GM19099 (cell line): ENCODE measurements at regions not wholly inside any gene's neighbourhood (a gene's known extent, or its start where the extent isn't known, plus 50 kb on each side); places are given as distances from the start of the nearest gene placed in this dataset.

ENCODE experiments used
- POLR2A ChIP-seq: IDR thresholded peaks from 3 replicates; pipeline ENCODE4 v1.6.1; 2011; ENCODE audit warnings: low read depth; ENCODE audit not compliant: insufficient read length; ENCODE audit errors: extremely low read depth

DNA sequence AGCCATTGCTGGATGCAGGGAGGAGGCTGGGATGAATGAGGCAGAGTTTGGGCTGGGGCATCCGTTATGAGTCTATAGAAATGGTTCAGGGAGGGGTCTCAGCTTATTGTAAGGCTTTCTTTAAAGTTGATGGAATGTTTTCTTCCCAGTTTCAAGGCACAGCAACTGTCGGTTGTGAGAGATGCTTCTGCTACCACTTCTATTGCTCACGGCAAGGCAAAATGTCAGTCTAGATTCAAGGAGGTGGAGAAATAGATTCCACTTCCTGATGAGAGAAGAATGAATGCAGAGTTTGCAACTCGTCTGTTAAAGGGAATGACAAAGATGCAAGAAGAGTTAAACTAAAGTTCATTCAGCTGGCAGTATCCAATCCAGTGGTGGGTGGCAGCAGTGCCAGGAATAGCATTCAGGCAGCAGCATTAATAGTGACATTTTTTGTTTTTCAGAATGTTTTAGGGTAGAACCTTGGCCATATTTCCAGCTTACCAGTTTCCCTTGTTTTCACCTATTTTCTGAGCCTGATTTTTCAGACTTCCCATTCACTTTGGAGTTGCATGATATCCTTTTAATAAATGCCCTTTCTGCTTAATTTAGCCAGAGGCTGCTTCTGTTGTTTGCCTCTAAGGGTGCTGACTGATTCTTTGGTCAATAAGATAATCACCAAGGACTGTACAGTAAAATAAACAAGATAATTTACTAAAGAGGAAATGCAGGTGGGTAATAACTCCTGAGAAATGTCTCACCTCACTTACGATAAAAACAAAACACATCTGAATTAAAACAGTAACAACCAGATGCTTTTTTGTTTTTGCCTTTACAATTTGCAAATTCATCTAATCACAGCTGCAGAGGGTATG, 138.4 kb downstream of the RPIA start:
- TF ChIP-seq POLR2A: no peak

- no peak for TF ChIP-seq POLR2A
Observed at GRCh38 chr2:88831071-88831791, 139.8 kb downstream of the RPIA start.

DNA sequence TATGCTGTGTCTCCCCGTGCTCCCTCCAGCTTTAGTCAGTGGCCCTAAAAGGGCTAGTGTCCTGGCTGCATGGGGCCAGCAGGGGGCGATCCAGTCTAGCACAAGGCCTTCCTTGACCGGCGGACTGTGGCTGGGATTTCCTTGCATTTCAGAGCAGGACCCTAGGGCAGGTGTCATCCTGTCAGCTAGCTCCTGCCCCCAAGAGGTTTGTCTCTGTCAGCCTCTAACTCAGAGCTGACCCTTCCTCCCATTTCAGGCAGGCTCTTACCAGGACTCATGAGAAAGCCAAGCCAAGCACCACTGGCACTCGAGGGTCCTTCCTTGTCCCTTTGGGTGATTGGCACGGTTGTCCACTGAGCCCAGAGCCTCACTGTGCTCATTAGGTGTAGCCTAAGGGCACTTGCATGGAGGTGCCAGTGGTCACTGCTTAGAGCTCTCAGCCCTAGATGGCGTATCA, 140.3 kb downstream of the RPIA start:
- TF ChIP-seq POLR2A: peak; percentile 68

- TF ChIP-seq POLR2A: peak; percentile 65
Observed at GRCh38 chr2:88832311-88832991, 141.0 kb downstream of the RPIA start.

- no peak for TF ChIP-seq POLR2A
Observed at GRCh38 chr2:88832992-88833389, 141.5 kb downstream of the RPIA start.

DNA sequence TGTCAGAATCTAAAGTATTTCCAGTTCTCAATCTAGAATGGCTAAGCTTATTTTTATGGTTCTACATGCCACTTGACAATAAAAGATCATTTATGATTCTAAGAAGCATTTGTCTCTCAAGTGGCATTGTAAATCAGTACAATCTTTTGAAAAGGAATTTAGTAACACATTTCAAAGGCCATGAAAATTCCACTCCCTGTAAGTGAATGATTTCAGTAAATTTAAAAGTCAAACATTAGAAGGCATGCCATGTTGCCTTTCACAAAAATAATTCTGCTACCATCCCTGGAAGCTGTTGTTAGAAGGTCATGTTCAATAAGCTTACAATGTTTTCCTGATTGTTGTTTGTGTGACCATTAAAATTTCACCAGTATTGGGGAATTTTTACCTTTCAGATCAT, 142.9 kb downstream of the RPIA start:
- peak; percentile 40 for TF ChIP-seq POLR2A

- no peak for TF ChIP-seq POLR2A
Observed at GRCh38 chr2:88834866-88835265, 143.4 kb downstream of the RPIA start.

GRCh38 chr2:88835726-88836125, 144.3 kb downstream of the RPIA start:
- peak; percentile 23 for TF ChIP-seq POLR2A

DNA sequence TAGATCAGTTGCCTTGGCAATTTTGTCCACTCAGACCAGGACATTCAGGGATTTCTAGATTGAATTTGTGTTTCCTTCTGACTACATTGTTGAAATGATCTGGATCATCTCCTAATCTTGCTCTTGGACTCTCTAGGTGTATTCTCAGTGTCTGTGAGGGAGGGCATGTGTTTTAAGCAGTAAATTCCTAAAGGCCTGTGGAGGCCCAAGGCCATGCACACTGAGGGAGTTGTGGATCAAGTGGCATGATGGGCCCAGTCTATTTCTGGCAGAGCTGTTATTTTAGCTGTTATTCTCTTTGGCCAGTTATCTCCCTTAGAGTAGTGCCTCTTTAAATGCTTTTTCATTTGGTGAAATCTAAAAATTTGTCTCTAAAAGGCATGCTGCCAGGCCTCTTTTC, 144.9 kb downstream of the RPIA start:
- peak; percentile 36 for TF ChIP-seq POLR2A

DNA sequence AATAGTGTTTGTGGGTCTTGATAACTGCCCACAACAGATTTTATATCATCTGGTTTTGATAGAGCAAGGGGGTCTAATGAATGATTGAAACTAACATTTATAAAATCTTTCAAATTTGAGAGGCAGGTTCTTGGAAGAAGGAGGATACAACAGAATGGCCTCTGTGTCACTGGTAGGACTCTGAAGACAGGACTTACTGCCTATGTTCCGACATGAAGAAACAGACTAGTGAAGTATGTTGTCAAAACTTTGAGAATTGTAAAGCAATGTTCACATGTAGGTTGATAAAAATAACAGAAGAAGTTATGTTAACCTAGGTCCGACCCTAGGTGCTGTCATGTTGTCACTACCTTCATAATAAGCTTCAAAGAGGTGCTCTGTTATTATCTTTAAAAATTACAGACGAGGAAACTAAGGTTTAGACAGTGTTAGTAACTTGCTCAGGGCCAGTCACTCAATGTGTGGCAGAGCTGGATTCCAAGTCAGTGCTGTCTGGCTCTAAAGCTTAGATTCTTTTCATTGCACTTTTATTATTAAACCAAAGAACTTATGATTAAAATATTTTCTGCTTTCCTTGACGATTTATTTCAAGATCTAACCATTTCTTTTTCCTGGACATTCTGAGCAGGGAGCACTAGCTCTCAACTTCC, 146.2 kb downstream of the RPIA start:
- no peak for TF ChIP-seq POLR2A

DNA sequence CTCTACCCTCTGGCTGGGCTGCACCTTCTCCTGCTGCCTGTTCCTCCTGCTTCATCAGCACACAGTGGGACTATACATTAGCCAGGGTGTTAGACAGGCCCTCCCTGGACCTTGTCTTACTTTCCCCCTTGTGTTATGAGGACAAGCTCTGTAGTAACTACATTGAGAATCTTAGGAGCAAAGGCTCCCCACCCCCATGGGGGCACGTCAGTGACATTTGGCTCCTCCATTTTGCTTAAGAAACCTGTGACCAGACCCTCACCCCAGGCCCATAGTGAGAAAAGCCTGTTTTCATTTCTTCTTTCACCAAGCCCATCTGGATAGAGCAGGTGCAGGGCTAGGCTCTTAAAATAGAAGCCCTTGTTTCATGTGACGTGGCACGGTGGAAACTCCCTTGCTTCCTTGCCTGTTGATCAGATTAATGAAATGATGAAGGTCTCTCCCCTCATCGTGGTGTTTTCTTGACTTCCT, 146.7 kb downstream of the RPIA start:
- TF ChIP-seq POLR2A: peak; percentile 70

GRCh38 chr2:88841224-88841929, 149.9 kb downstream of the RPIA start:
- TF ChIP-seq POLR2A: peak; percentile 55

- TF ChIP-seq POLR2A: peak; percentile 23
Observed at GRCh38 chr2:88842656-88843460, 151.4 kb downstream of the RPIA start.
